ENCODE measurements at regions not wholly inside any gene's neighbourhood (a gene's known extent, or its start where the extent isn't known, plus 50 kb on each side); places are given as distances from the start of the nearest gene placed in this dataset.

DNA sequence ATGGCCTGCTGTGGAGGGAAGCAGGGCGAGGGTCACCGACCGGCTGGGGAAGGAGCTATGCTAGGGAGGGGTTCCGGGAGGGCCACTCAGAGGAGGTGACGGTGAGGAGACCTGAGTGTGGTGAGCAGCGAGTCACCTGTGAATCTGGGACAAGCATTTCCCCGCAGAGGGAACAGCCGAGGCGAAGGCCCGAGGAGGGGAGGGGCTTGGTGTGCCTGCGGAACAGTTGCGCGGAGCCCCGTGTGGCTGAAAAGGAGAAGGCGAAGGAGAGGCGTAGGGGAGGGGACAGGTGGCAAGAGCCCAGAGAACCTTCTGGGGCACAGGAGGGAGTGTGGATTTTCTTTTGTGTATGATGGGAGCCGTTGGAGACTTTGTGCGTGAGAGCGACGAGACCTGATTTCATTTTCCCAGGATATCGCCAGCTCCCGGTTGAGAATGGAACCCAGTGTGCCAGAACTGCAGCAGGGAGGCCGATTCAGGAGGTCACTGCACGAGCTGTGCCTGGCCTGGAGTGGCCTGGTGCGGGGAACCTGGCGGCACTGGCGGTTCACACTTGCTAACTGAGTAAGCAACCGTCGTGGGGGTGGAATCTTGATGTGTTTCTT, 117.7 kb upstream of the ZNF507 start:
- no peak for DNase-seq

DNA sequence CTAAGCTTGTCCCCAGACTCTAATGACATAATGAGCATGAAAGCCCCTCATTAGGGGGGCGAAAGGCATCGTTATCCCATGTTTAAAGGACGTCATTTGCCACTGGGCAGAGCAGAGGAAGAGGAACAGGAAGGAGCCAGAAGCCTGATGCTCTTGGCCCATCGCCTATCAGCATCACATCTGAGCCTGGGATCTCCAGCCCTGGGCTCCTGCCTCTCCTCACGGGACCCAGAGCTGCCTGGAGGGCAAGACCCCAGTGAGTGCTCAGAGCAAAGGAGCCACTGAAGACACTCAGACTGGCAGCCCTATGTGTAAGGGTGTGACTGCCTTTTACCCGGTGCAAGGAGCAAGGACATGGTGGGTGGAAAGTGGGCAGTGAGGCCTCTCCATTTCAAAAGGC, 115.0 kb upstream of the ZNF507 start:
- DNase-seq: no peak

DNA sequence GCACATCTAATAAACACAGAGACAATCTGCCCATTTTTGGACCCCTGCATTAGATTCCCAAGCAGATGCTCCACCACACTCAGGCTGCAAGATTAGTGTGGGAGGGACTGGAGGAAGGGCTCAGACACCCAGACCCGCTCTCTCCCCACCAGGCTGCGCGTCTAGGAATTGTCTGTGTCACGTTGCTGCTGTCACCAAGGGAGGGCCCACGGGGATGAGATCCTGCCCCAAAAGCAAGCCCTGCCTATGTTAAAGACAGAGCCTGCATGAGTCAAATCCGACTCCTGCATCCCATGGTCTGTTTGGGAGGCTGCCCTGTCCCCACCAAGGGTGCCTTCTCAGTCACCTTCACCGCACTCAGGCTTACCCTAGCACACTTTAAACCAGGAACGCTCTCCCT, 114.4 kb upstream of the ZNF507 start:
- no peak for DNase-seq

DNA sequence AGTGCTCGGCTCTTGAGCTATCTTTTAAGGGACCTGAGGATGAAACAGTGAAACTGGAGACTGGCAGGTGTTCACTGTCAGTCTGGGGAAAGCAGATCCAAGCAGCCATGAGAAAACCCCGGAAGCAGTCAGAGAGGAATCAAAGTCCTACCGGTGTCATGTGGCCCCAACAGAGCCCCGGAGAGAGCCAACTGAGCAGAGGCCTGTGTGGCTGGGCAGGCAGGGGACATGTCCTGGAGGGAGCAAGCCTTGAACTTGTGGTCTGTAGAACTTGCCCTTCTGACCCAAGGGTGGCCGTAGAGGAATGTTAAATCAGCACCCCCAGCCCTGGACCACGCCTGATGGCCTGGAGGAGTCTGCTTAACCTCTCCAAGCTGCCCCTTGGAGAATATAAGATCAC, 113.7 kb upstream of the ZNF507 start:
- no peak for DNase-seq

DNA sequence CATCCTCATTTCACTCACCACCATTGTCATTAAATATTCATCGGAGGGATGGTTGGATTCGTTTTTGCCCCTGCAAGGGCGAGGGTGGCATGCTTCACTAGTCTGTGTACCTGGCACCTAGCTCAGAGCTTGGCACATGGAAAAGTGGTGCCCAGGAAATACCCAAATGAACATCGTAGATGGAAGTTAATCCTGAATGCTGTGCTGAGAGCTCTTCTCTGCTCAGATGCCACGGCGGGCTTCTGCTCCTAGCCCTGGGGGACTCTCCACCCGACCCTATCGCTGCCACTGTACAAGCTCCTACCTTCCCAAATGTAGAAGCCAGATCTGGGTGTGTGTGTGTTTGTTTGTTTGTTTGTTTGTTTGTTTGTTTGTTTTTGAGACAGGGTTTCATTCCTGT, 113.0 kb upstream of the ZNF507 start:
- DNase-seq: no peak

DNA sequence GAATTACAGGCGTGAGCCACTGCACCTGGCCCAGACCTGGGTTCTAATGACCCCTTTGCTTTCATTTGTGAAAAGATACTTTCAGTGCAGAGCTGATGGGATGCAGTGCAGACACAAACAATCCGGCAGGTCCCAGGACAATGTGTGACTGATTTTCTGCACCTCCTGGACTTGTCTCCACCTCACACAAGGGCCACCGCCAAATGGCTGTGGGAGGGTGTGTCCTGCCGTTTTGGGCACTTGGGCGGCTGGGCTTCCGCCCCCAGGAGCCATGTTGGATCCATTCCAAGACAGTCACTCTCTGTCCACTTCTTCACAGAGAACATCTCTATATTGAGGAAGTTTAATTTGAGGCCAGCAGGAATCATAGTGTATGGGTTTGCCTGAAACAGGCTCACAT, 112.3 kb upstream of the ZNF507 start:
- DNase-seq: no peak

DNA sequence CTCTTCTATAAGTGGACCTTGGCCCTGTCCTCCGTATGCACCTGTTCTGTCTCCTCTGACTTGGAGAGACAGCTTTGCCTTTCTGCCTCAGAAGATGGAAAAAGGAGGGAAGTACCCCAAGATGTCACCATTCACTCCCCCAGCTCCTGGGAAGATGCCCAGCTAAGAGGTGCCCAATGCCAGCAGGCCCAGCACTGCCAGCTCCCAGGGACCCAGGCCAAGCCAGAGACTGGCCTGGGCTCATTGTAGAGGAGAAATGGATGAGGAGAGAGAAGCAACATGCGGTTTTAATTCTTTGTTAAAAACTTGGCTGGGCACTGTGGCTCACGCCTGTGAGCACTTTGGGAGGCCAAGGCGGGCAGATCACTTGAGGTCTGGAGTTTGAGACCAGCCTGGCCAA, 111.5 kb upstream of the ZNF507 start:
- no peak for DNase-seq

DNA sequence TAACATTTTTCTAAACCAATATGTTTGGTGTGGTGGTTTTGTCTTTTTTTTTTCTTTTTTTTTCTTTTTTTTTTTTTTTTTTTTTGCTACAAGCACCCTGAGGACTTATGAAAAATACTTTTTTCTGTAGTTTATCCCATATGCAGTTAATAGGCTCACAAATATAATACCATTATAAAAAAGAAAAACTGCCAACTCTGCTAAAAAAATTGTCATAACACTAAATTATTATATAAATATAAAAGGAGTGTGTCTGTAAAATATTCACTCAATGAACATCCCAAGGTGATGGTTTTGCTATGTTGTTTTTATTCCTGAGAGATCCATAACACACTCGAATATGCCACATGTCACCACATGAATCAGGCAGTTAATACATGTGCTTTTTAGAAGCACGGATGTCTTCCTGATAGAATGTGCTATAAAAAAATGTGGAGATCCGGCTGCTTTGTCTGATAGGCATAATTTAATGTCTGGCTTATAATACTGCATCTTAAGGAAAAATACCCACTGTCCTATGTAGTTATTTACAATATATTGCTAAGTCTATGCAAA, 110.7 kb upstream of the ZNF507 start:
- DNase-seq: no peak

DNA sequence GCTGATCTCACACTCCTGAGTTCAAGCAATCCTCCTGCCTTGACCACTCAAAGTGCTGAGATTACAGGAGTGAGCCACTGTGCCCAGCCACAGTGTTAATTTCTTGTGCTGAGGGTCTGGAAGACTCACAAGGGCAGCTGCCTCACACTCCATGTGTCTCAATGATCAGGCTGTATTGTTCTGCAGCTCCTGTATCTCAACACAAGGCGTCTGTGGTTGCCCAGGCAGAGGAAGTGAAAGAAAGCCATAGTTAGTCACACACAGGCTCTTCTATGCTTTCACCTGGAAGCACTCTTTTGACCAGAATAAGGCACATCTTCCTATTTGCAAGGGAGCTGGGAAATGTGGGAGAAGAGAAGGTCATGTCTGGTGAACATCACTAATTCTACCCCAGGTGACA, 107.3 kb upstream of the ZNF507 start:
- no peak for DNase-seq

DNA sequence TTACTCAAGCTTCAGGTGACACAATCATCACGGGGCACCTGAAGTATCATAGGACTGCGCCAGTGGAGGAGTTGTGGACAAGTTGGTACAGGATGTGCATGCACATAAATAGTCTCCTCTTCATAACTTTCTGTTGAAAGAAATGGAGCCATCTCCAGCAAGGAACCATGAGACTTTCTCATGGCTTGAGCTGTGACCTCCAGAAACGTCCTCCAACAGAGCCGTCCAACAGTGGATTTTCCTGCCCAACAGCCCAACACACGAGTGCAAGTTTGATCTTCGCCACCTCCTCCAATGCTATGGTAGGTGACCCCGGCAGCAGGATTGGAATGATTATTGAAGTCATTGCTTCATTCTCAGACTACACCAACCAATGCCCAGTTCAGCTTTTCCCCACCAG, 105.1 kb upstream of the ZNF507 start:
- DNase-seq: no peak

DNA sequence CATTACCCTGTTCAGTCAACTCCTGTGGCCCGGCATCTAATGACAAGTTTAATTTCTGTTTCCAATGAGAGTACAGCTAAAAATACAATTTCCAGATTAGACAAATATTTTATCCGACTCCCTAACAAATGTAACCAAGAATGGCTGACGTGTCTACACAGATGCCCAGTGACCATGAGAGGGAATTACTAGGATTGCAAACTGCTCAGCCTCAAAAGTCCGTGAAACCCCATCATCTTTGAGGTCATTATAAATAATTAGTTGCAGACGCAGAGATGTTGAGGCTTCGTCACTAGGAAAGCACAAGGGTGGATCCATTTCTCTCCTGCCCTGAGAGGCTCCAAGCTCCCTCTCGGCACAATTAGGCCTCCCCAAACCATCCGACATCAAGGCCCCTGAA, 104.1 kb upstream of the ZNF507 start:
- DNase-seq: no peak

DNA sequence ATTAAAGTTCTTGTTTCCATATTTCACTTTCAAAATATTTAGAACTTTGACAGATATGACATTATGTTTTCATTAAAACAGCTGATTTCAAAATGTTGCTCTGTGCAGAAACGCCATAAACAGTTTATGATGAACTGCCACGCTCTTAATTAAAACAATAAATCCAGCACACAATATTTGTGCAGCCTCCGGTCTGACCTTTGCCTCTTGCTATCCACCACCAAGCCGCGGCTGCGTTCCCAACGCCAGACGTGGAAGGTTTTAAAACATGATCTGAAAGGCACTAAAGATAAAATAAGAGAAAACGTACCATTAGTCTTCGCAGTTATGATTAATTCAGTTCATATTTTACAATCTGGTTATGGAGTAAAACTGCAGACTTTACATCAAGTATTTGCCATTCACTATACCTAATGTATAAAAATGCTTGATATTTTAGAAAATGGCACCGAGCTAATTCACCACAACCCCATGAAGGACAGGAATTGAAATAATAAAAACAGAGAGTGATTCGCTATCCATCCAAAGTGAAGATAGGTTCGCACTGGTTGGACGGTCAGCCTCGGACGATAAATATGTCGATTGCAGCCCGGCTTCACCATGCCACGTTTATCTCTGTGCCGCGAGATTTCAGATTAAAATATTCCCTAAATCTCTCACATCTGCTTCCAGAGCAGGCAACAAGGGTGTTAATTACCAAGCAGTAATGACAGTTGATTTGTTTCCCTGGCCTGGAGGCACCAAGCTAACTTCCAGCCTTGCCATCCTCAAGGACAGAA, 103.3 kb upstream of the ZNF507 start:
- no peak for DNase-seq

DNA sequence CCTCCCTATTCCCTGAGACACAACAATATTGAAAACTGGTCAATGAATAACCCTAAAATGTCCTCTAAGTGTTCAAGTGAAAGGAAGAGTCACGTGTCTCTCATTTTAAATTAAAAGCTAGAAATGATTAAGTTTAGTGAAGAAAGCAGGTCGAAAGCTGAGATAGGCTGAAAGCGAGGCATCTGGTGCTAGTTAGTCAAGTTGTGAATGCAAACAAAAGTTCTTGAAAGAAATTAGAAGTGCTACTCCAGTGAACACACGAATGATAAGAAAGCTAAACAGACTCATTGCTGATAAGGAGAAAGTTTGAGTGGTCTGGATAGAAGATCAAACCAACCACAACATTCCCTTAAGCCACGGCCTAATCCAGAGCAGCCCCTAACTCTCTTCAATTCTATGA, 99.4 kb upstream of the ZNF507 start:
- no peak for DNase-seq

DNA sequence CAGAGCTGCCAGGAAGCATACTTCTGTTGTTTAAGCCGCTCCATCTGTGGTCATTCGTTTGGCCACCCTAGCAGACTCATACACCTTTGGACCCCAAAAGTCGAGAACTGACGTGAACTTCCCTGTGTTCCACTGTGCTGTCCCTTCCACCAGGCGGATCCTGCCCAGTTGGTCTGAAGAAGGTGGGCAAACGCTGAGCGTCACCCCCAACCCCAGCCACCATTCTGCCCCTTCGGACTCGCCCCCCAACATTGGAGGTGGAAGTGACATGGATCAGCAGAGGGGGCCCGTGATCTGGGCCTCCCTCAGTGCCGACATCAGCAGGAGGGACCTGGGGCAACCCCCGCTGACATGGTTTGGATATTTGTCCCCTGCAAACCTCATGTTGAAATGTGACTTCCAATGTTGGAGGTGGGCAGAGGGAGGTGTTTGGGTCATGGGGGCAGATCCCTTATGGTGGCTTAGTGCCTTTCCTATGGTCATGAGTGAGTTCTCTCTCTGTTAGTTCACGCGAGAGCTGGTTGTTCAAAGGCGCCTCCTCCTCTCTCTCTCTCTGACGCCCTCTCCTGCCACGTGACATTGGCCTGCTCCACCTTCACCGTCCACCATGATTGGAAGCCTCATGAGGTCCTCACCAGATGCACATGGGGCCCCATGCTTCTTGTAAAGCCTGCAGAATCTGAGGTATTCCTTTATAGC, 93.6 kb upstream of the ZNF507 start:
- no peak for DNase-seq

DNA sequence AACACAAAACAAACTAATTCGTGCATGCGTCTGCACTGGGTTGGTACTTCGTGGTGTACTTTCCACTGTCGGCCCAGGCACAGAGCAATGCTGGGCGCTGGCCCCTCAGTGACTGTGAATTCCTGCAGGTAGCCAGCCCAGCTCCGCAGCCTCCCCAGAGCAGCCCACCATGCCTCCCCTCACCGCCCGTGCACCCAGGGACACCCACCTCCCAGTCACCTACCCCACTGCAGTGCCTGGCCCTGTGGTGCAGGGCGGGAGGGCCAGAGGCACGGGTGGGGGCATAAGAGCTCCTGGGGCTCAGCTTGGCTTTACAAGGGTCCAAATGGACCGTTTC, 93.1 kb upstream of the ZNF507 start:
- DNase-seq: no peak

DNA sequence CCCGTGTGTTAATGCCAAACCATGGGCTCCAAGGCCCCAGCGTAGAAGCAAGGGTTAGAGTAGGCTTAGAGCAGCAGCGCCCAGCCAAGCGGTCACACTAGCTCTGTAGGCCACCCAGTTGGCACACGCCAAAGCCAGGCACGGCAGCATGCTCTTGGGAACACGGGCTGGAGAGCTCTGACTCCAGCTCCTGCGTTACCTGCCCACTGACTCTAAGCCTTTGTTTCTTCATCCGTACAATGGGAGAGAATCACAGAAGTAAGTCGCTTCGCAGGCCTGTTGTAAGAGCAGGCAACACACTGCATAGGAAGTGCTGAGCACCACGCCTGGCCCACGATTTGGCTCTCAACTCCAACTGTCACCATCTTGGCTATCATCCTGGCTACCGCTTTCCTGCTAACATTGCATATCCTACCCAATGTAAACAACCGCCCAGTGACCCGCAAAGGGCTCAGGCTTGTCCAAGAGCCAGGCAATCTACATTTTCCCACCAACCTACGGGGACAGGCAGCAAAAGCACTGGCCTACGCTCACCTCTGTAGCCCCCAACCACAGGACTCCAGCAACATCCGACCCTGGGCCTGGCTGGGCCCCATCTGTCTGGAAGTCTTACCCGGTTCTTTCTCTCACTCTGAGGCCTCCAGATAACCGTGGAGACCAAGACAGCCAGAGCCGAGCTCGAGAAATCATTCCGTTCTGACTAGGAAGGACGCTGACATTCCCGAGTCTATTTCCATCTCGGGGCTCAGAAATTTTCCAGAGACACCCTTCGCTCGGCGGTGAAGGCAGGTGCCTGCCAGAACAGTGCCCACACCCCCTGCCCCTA, 91.5 kb upstream of the ZNF507 start:
- no peak for DNase-seq

DNA sequence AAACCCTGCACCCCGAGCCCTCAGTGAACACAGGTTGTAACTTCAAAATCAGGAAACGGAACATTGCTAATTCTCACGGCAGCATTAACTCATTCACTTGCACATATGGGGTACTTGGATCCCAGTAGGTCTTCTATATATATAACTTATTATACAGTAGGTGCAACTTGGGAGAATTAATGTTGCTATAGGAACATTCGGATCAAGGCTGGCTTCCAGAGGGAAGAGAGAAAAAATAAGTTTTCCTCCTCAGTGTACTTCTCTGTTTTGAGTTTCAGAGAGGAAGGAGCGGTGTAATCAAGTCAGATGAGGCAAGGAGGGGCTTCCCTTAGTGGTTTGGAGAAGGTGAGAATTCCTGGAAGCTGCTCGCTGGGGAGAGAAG, 90.9 kb upstream of the ZNF507 start:
- no peak for DNase-seq

DNA sequence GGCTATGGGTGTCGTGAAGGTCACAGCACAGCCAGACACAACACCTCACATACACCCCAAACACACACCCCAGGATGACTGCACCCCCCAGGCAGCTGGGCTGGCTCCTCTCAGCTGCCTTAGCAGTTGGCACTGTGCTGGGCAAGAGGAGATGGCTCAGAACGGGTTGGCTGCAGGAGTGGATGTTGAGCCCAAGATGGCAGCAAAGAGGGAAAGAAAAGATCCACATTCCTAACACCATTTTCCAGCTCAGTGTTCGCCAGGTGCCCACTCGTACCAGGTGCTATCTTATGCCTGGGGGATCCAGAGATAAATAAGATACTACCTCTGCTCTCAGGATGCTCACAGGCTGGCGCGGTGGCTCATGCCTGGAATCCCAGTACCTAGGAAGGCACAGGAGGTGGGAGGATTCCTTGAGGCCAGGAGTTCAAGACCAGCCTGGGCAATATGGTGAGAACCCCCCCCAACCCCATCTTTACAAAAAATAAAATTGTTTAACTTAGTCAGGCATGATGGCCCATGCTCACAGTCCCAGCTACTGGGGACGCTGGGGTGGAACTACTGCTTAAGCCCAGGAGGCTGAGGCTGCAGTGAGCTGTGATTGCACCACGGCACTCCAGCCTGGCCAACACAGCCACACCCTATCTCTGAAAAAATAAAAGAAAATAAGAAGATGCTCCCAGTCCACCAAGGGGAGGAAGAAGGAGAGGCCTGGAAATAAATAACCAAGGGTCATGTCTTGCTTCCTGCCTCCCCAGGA, 89.7 kb upstream of the ZNF507 start:
- DNase-seq: no peak

DNA sequence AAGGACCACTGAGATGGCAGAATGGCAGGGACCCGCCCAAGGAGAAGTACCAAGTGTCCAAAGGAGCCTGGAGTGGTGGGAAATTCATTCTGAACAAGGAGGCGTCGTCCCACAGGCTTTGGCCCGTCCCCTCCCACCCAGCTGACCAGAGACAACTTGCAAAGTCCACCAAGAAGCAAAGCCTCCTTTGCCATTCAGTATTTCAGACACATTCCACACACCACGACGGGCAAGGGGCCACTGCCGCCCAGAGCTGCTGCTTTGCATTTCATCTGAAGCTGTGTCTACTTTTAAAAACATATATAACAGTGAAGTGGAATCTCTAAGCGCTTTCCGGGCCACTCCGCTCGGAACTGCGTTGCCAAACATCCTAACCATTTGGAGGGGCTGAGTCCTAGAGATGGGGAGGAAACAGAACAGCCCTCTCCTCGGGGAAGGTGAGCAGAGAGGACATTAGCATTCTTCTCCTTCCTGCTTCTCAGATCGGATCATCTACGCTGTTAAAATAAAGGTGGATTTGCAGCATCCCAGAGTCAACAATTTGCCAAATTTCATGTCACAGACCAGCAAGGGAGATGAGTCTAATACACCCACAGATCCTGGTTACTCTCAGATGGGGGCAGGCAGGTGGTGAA, 89.0 kb upstream of the ZNF507 start:
- DNase-seq: no peak

DNA sequence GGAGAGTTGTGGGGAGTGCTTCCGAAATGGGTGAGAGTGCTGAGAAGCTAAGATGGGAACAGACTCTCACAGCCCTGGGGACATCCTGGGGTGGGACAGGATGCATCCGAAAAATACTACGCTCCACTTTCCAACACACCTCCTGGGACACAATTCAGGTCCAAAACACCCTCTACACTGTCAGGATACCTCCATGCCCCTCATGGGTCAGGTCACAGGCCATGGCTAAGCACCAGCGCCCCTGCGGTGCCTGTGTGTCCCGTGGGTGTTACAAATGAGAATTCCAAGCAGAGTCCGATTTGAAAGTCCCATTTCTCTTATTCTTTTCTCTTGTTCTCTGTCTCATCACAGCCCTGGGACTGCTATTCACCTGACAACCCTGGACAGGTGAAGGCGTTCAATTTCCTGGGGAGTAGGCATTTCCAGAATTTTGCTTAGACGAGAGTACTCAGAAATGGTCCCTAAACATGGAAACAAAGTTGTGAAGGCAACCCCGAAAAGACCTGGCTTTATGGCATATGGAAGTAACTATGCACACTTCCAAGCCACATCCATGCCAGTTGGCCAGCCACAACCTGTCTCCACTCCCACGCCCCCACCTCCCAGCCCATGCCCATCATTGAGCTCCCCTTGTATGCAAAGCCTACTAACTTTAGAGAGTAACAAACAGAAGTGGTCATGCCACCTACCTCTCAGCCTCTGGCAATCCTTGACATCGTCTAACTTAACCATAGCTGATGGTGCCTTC, 87.9 kb upstream of the ZNF507 start:
- no peak for DNase-seq

DNA sequence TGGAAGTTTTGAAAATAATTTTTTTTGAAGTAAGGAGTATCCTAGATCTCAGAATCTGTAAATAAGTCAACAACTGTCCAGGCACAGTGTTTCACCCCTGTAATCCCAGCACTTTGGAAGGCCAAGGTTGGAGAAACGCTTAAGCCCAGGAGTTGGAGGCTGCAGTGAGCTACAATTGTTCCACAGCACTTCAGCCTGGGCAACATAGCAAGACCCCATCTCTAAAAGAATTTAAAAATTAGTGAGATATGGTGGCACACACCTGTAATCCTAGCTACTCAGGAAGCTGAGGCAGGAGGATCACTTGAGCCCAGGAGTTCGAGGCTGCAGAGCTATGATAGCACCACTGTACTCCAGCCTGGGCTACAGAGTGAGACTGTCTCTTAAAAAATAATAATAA, 87.2 kb upstream of the ZNF507 start:
- DNase-seq: no peak

Measured in CD4-positive, alpha-beta T cell treated with Interleukin-17A for 4 hours (primary cell).